ENCODE measurements at regions not wholly inside any gene's neighbourhood (a gene's known extent, or its start where the extent isn't known, plus 50 kb on each side); places are given as distances from the start of the nearest gene placed in this dataset.

DNA sequence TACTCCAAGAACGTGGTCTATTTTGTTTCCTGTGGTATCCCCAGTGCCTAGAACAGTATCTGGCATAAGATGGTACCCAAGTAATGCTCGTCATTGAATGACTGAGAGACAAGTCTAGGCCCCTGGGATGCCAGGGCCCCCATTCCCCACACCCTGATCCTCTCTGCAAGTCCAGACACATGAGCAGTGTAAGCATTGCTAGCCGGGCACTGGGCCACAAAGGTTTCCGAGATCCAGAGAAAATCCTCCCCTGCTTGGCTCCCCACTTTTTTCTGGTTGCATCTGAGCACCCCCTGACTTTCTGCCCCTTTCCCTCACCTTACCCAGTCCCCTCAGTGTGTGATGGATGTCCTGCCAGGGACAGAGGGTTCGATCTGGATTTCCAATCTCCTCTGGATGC lies 160.1 kb upstream of the NECTIN1 start:
- TF ChIP-seq, protein P1, sequence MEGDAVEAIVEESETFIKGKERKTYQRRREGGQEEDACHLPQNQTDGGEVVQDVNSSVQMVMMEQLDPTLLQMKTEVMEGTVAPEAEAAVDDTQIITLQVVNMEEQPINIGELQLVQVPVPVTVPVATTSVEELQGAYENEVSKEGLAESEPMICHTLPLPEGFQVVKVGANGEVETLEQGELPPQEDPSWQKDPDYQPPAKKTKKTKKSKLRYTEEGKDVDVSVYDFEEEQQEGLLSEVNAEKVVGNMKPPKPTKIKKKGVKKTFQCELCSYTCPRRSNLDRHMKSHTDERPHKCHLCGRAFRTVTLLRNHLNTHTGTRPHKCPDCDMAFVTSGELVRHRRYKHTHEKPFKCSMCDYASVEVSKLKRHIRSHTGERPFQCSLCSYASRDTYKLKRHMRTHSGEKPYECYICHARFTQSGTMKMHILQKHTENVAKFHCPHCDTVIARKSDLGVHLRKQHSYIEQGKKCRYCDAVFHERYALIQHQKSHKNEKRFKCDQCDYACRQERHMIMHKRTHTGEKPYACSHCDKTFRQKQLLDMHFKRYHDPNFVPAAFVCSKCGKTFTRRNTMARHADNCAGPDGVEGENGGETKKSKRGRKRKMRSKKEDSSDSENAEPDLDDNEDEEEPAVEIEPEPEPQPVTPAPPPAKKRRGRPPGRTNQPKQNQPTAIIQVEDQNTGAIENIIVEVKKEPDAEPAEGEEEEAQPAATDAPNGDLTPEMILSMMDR (IDR thresholded peaks at IDR 0.05) = no peak
- TF ChIP-seq POLR2AphosphoS5 (IDR thresholded peaks at IDR 0.05; ENCODE audit: insufficient read depth in 1 of 2, low read depth in 1 of 2) = no peak
- TF ChIP-seq POLR2A (IDR thresholded peaks at IDR 0.05) = no peak
